ENCODE measurements at regions not wholly inside any gene's neighbourhood (a gene's known extent, or its start where the extent isn't known, plus 50 kb on each side); places are given as distances from the start of the nearest gene placed in this dataset.

GRCh38 chr5:125823572-125823971 lies 599.6 kb upstream of the GRAMD2B start:
- DNase-seq (ENCODE audit: low read depth in 2 of 2): no peak

- DNase-seq (ENCODE audit: low read depth in 2 of 2): no peak
Measured at GRCh38 chr5:125826214-125826613, 597.0 kb upstream of the GRAMD2B start.

GRCh38 chr5:125829349-125829748 lies 593.9 kb upstream of the GRAMD2B start:
- no peak for DNase-seq (ENCODE audit: low read depth in 2 of 2)

- no peak for DNase-seq (ENCODE audit: low read depth in 2 of 2)
Measured at GRCh38 chr5:125833398-125833797, 589.8 kb upstream of the GRAMD2B start.

- no peak for DNase-seq (ENCODE audit: low read depth in 2 of 2)
Measured at GRCh38 chr5:125834438-125835115, 588.6 kb upstream of the GRAMD2B start.

- peak; percentile 8 to 13 for DNase-seq (ENCODE audit: low read depth in 2 of 2)
Measured at GRCh38 chr5:125835293-125836172, 587.7 kb upstream of the GRAMD2B start.

- no peak for DNase-seq (ENCODE audit: low read depth in 2 of 2)
Measured at GRCh38 chr5:125836256-125836655, 587.0 kb upstream of the GRAMD2B start.

GRCh38 chr5:125837866-125838265 lies 585.3 kb upstream of the GRAMD2B start:
- DNase-seq (ENCODE audit: low read depth in 2 of 2): no peak

- no peak for DNase-seq (ENCODE audit: low read depth in 2 of 2)
Measured at GRCh38 chr5:125847561-125847960, 575.6 kb upstream of the GRAMD2B start.

- peak in 1 of 2 donors; percentile 9 for DNase-seq (ENCODE audit: low read depth in 2 of 2)
Measured at GRCh38 chr5:125848751-125849150, 574.5 kb upstream of the GRAMD2B start.

- no peak for DNase-seq (ENCODE audit: low read depth in 2 of 2)
Measured at GRCh38 chr5:125856949-125857348, 566.3 kb upstream of the GRAMD2B start.

GRCh38 chr5:125863579-125863978 lies 559.6 kb upstream of the GRAMD2B start:
- DNase-seq (ENCODE audit: low read depth in 2 of 2): no peak

- no peak for DNase-seq (ENCODE audit: low read depth in 2 of 2)
Measured at GRCh38 chr5:125865166-125865815, 557.9 kb upstream of the GRAMD2B start.

- DNase-seq (ENCODE audit: low read depth in 2 of 2): no peak
Measured at GRCh38 chr5:125868036-125868435, 555.2 kb upstream of the GRAMD2B start.

- no peak for DNase-seq (ENCODE audit: low read depth in 2 of 2)
Measured at GRCh38 chr5:125870256-125870655, 553.0 kb upstream of the GRAMD2B start.

GRCh38 chr5:125874057-125874456 lies 549.2 kb upstream of the GRAMD2B start:
- DNase-seq (ENCODE audit: low read depth in 2 of 2): no peak

- DNase-seq (ENCODE audit: low read depth in 2 of 2): no peak
Measured at GRCh38 chr5:125874717-125875116, 548.5 kb upstream of the GRAMD2B start.

- DNase-seq (ENCODE audit: low read depth in 2 of 2): no peak
Measured at GRCh38 chr5:125877248-125877647, 546.0 kb upstream of the GRAMD2B start.

- DNase-seq (ENCODE audit: low read depth in 2 of 2): no peak
Measured at GRCh38 chr5:125882061-125882460, 541.1 kb upstream of the GRAMD2B start.

GRCh38 chr5:125883223-125883622 lies 540.0 kb upstream of the GRAMD2B start:
- no peak for DNase-seq (ENCODE audit: low read depth in 2 of 2)

- DNase-seq (ENCODE audit: low read depth in 2 of 2): no peak
Measured at GRCh38 chr5:125888358-125888757, 534.9 kb upstream of the GRAMD2B start.

GRCh38 chr5:125890511-125890931 lies 532.7 kb upstream of the GRAMD2B start:
- DNase-seq (ENCODE audit: low read depth in 2 of 2): no peak
